KMS-11 (cell line): ENCODE measurements at regions not wholly inside any gene's neighbourhood (a gene's known extent, or its start where the extent isn't known, plus 50 kb on each side); places are given as distances from the start of the nearest gene placed in this dataset.

Source experiments
- H2AFZ ChIP-seq: fragments of 200-600 bp; sonication (generic); 2 replicates; pipeline ENCODE4 v1.6.1; 2016; ENCODE audit warnings: antibody characterized with exemption, mixed run types, low read depth
- H3K27ac ChIP-seq: fragments of 200-600 bp; sonication (generic); 2 replicates; pipeline ENCODE4 v1.6.1; 2016; ENCODE audit warnings: mild to moderate bottlenecking, mixed run types
- H3K27me3 ChIP-seq: fragments of 200-600 bp; sonication (generic); 2 replicates; pipeline ENCODE4 v1.6.1; 2017; ENCODE audit warnings: mild to moderate bottlenecking, low read depth, mixed run types, moderate library complexity; ENCODE audit not compliant: insufficient read depth
- H3K36me3 ChIP-seq: fragments of 200-600 bp; sonication (generic); 2 replicates; pipeline ENCODE4 v1.6.1; 2017; ENCODE audit warnings: mild to moderate bottlenecking, mixed run types; ENCODE audit not compliant: insufficient read depth
- H3K4me1 ChIP-seq: fragments of 200-600 bp; sonication (generic); 2 replicates; pipeline ENCODE4 v1.6.1; 2016; ENCODE audit warnings: mild to moderate bottlenecking, low read depth, mixed run types; ENCODE audit not compliant: poor library complexity, severe bottlenecking
- H3K4me2 ChIP-seq: fragments of 200-600 bp; sonication (generic); 2 replicates; pipeline ENCODE4 v1.7.0; 2016; ENCODE audit warnings: mild to moderate bottlenecking, mixed run types
- H3K4me3 ChIP-seq: fragments of 200-600 bp; sonication (generic); IDR thresholded peaks from 2 replicates; pipeline ENCODE4 v1.6.1; 2017; ENCODE audit warnings: low read depth, low read length, mixed read lengths; ENCODE audit not compliant: insufficient read depth
- H3K79me2 ChIP-seq: fragments of 200-600 bp; sonication (generic); 2 replicates; pipeline ENCODE4 v1.6.1; 2016; ENCODE audit warnings: low read depth, mixed run types; ENCODE audit not compliant: insufficient read depth
- H3K9ac ChIP-seq: fragments of 200-600 bp; sonication (generic); 2 replicates; pipeline ENCODE4 v1.6.1; 2016; ENCODE audit warnings: mild to moderate bottlenecking, mixed run types
- H4K20me1 ChIP-seq: fragments of 200-600 bp; sonication (generic); 2 replicates; pipeline ENCODE4 v1.6.1; 2016; ENCODE audit warnings: mild to moderate bottlenecking, mixed run types; ENCODE audit not compliant: insufficient read depth
- TF ChIP-seq, protein P1 (sequence below): fragments of 200-600 bp; sonication (generic); conservative IDR thresholded peaks from 2 replicates; pipeline ENCODE4 v1.6.1; 2017; ENCODE audit warnings: low read depth, mild to moderate bottlenecking, antibody characterized with exemption, low read length, moderate library complexity, mixed read lengths

- Histone ChIP-seq H3K9ac (no peak overlapping the region), H3K27ac (no peak overlapping the region), H3K4me3 (no peak overlapping the region), H4K20me1 (no peaks in the 10 kb centered on the region), H3K4me2 (no peak overlapping the region), H3K79me2 (no peaks in the 10 kb centered on the region), H3K36me3 (no peaks in the 10 kb centered on the region), H2AFZ (no peak overlapping the region), H3K27me3 (no peaks in the 10 kb centered on the region), H3K4me1 (peaks cover 52% of the 10 kb centered on the region)
- TF ChIP-seq, protein P1, sequence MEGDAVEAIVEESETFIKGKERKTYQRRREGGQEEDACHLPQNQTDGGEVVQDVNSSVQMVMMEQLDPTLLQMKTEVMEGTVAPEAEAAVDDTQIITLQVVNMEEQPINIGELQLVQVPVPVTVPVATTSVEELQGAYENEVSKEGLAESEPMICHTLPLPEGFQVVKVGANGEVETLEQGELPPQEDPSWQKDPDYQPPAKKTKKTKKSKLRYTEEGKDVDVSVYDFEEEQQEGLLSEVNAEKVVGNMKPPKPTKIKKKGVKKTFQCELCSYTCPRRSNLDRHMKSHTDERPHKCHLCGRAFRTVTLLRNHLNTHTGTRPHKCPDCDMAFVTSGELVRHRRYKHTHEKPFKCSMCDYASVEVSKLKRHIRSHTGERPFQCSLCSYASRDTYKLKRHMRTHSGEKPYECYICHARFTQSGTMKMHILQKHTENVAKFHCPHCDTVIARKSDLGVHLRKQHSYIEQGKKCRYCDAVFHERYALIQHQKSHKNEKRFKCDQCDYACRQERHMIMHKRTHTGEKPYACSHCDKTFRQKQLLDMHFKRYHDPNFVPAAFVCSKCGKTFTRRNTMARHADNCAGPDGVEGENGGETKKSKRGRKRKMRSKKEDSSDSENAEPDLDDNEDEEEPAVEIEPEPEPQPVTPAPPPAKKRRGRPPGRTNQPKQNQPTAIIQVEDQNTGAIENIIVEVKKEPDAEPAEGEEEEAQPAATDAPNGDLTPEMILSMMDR: no peak
Observed at GRCh38 chr9:82146677-82147076, 158.1 kb downstream of the SPATA31D1 start.

GRCh38 chr9:82147798-82148425 is 159.3 kb downstream of the SPATA31D1 start:
- Histone ChIP-seq H3K79me2 (no peaks in the 10 kb centered on the region), H4K20me1 (no peaks in the 10 kb centered on the region), H3K27me3 (no peaks in the 10 kb centered on the region), H3K4me2 (no peak overlapping the region), H3K36me3 (no peaks in the 10 kb centered on the region), H3K27ac (no peak overlapping the region), H3K4me1 (peaks cover 58% of the 10 kb centered on the region), H3K4me3 (no peak overlapping the region), H3K9ac (no peak overlapping the region), H2AFZ (no peak overlapping the region)
- TF ChIP-seq, protein P1: no peak

- Histone ChIP-seq H3K4me2 (no peak overlapping the region), H2AFZ (no peak overlapping the region)
- TF ChIP-seq, protein P1: no peak
Observed at GRCh38 chr9:82148426-82148810, 159.8 kb downstream of the SPATA31D1 start.

DNA sequence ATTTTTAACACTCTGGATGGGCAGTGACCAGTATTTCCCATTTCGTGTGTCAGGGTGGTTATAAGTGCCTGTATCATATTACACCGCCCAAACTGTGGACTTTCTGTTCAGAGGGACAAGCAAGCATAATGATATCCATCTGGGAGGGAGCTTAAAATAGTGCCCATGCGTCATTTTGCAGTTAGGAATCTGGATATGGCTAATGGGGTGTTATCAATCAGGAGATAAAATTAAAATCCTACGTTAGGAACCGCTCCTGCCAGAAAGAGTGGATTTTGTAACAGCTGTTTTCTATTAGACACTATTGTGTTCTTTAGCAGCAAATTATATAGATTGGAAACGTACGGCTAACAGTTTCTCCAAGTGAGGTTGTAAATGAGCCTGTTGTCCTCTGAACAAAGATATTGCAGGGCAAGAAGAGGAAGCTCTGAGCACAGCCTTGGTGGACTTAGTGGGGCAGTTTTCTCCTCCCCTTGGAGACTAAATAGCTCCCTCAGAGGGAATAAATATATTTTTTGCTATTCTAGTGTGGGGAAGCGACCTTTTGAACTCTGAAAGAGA is 160.4 kb downstream of the SPATA31D1 start:
- Histone ChIP-seq H3K4me3 (no peak overlapping the region), H3K4me1 (peaks cover 69% of the 10 kb centered on the region), H3K36me3 (no peaks in the 10 kb centered on the region), H3K4me2 (no peak overlapping the region), H3K27ac (no peak overlapping the region), H4K20me1 (no peaks in the 10 kb centered on the region), H3K9ac (no peak overlapping the region), H3K79me2 (no peaks in the 10 kb centered on the region; the same call in 1 of the 2 replicates), H2AFZ (no peak overlapping the region), H3K27me3 (no peaks in the 10 kb centered on the region)
- TF ChIP-seq, protein P1: no peak

More at GRCh38 chr9:82148426-82148810, 159.8 kb downstream of the SPATA31D1 start:
- H3K4me1 ChIP-seq: peaks cover 63% of the 10 kb centered on the region
- H4K20me1 ChIP-seq: no peaks in the 10 kb centered on the region
- no peak overlapping the region for H3K9ac ChIP-seq
- H3K36me3 ChIP-seq: no peaks in the 10 kb centered on the region
- no peak overlapping the region for H3K27ac ChIP-seq
- no peaks in the 10 kb centered on the region for H3K79me2 ChIP-seq
- H3K27me3 ChIP-seq: no peaks in the 10 kb centered on the region
- no peak overlapping the region for H3K4me3 ChIP-seq
